Endothelial cell of umbilical vein (primary cell): ENCODE measurements at regions not wholly inside any gene's neighbourhood (a gene's known extent, or its start where the extent isn't known, plus 50 kb on each side); places are given as distances from the start of the nearest gene placed in this dataset.

Source experiments
- BruUV-seq: library from RNA; stranded (reverse); fragments of 400-500 nt; replicated peaks from 2 replicates; lab custom pipeline; 2021; lab: Mats Ljungman, UMichigan
- CTCF ChIA-PET: fragments of 300-600, 350-600 bp; sonication (Branson Sonifier 250); formaldehyde crosslinking; loops from one replicate; lab custom pipeline; 2021; ENCODE audit warnings: antibody characterized with exemption, inconsistent platforms; lab: Charles Lee
- POLR2A ChIA-PET: fragments of 300-600, 350-600 bp; sonication (Branson Sonifier 250); formaldehyde crosslinking; loops from one replicate; lab custom pipeline; 2021; ENCODE audit warnings: antibody characterized with exemption, inconsistent platforms; lab: Charles Lee
- DNase-seq: peaks from one replicate; pipeline ENCODE4 v3.0.0-alpha.2; 2011; ENCODE audit warnings: low read depth, low spot score
- FAIRE-seq: peaks from 2 replicates; lab custom pipeline; 2011; peaks lifted over from hg19 to GRCh38; lab: Jason Lieb, UNC
- H2AFZ ChIP-seq: 2 replicates; pipeline ENCODE4 v1.6.0; 2012; ENCODE audit warnings: low read depth, low read length, control low read depth, inconsistent platforms
- H3K27ac ChIP-seq: 2 replicates; pipeline ENCODE4 v1.5.1; 2011; ENCODE audit warnings: low read depth, mild to moderate bottlenecking, control low read depth, low read length, moderate library complexity; ENCODE audit not compliant: insufficient read depth
- H3K27me3 ChIP-seq, 2 experiments: 2 replicates each; pipeline versions ENCODE4 v1.6.0 to v1.6.1; 2011; ENCODE audit warnings: low read length in 2 of 2, mixed read lengths in 1 of 2; ENCODE audit not compliant: control insufficient read depth in 2 of 2, insufficient read depth in 2 of 2
- H3K36me3 ChIP-seq, 2 experiments: 2 replicates in 1 of 2; 3 replicates in 1 of 2; pipeline ENCODE4 v1.5.1; 2011; ENCODE audit warnings: low read length in 2 of 2, mild to moderate bottlenecking in 1 of 2, moderate library complexity in 1 of 2; ENCODE audit not compliant: control insufficient read depth in 2 of 2, insufficient read depth in 2 of 2; ENCODE audit errors: extremely low read depth in 1 of 2
- H3K4me1 ChIP-seq: 3 replicates; pipeline ENCODE4 v1.5.1; 2011; ENCODE audit warnings: mild to moderate bottlenecking, low read length; ENCODE audit not compliant: control insufficient read depth, insufficient read depth; ENCODE audit errors: extremely low read depth
- H3K4me2 ChIP-seq: 2 replicates; pipeline ENCODE4 v1.6.1; 2011; ENCODE audit warnings: low read length, control low read depth, mixed read lengths; ENCODE audit not compliant: insufficient read depth
- H3K4me3 ChIP-seq, 3 experiments: fragments of 200-600 bp in 1 of 3; sonication (generic), shearing (Covaris generic) in 1 of 3; replicated peaks in 1 of 3; 2 replicates each; pipeline ENCODE4 v1.5.1; 2011 to 2016; ENCODE audit warnings: control low read depth in 3 of 3, low read length in 3 of 3, mild to moderate bottlenecking in 2 of 3, inconsistent platforms in 1 of 3, low read depth in 1 of 3, moderate library complexity in 1 of 3; ENCODE audit not compliant: insufficient read depth in 1 of 3
- H3K79me2 ChIP-seq: 2 replicates; pipeline ENCODE4 v1.6.0; 2012; ENCODE audit warnings: low read length, inconsistent platforms; ENCODE audit not compliant: control insufficient read depth, insufficient read depth
- H3K9ac ChIP-seq: replicated peaks from 2 replicates; pipeline ENCODE3; 2011; ENCODE audit warnings: low read length, control low read depth; ENCODE audit not compliant: insufficient read depth; ENCODE audit errors: extremely low read depth
- H3K9me1 ChIP-seq: replicated peaks from 3 replicates; pipeline ENCODE4 v1.6.0; 2011; ENCODE audit warnings: mild to moderate bottlenecking, low read length; ENCODE audit not compliant: control insufficient read depth, insufficient read depth; ENCODE audit errors: extremely low read depth
- H3K9me3 ChIP-seq: replicated peaks from 2 replicates; pipeline ENCODE4 v1.5.1; 2012; ENCODE audit warnings: low read length, inconsistent platforms; ENCODE audit not compliant: control insufficient read depth, insufficient read depth
- H4K20me1 ChIP-seq: replicated peaks from 2 replicates; pipeline ENCODE3; 2011; ENCODE audit warnings: mild to moderate bottlenecking, low read length; ENCODE audit not compliant: control insufficient read depth, insufficient read depth; ENCODE audit errors: extremely low read depth
- CTCF ChIP-seq, 2 donors: IDR thresholded peaks; 1 replicate in 1 of 2; 2 replicates in 1 of 2; pipeline ENCODE4 v1.5.1; 2011; ENCODE audit warnings: low read length in 2 of 2, mild to moderate bottlenecking in 2 of 2, moderate library complexity in 2 of 2, control low read depth in 1 of 2, inconsistent platforms in 1 of 2, low read depth in 1 of 2; ENCODE audit not compliant: insufficient read depth in 1 of 2; ENCODE audit errors: extremely low read depth in 1 of 2
- EZH2 ChIP-seq: IDR thresholded peaks from 2 replicates; pipeline ENCODE4 v1.6.1; 2012; ENCODE audit warnings: borderline replicate concordance, low read depth, mild to moderate bottlenecking, moderate library complexity, low read length, inconsistent platforms; ENCODE audit not compliant: severe bottlenecking
- FOS ChIP-seq: IDR thresholded peaks from 2 replicates; pipeline ENCODE4 v1.6.1; 2011; ENCODE audit warnings: mild to moderate bottlenecking, low read length, moderate library complexity, borderline replicate concordance; ENCODE audit not compliant: insufficient read depth
- GATA2 ChIP-seq: IDR thresholded peaks from 2 replicates; pipeline ENCODE4 v1.7.0; 2011; ENCODE audit warnings: low read depth, mild to moderate bottlenecking, moderate library complexity, mixed read lengths, low read length; ENCODE audit not compliant: insufficient read length, insufficient read depth
- JUN ChIP-seq: IDR thresholded peaks from 2 replicates; pipeline ENCODE4 v1.6.1; 2011; ENCODE audit warnings: borderline replicate concordance, low read depth; ENCODE audit not compliant: insufficient read length, insufficient read depth
- MAX ChIP-seq: IDR thresholded peaks from 2 replicates; pipeline ENCODE4 v1.6.1; 2011; ENCODE audit not compliant: insufficient read depth, insufficient read length
- MYC ChIP-seq: IDR thresholded peaks from one replicate; pipeline ENCODE4 v1.6.1; 2011; ENCODE audit warnings: mild to moderate bottlenecking, low read depth, low read length
- POLR2A ChIP-seq: IDR thresholded peaks from 2 replicates; pipeline ENCODE4 v1.6.1; 2012; ENCODE audit warnings: low read depth, mild to moderate bottlenecking, control low read depth, low read length
- POLR2AphosphoS5 ChIP-seq: IDR thresholded peaks from 2 replicates; pipeline ENCODE4 v1.6.1; 2012; ENCODE audit warnings: low read depth, mild to moderate bottlenecking, control low read depth, low read length, moderate library complexity; ENCODE audit not compliant: insufficient read depth
- dilution Hi-C: fragments of 300-500 bp; cut with MboI; formaldehyde crosslinking; loops from one replicate; pipeline ENCODE4 v1.15.0; 2019; ENCODE audit warnings: low sequenced_read_pairs; ENCODE audit not compliant: extremely low pct_ligation_motif_present
- intact Hi-C: fragments of 100-400 bp; cut with micrococcal nuclease; formaldehyde crosslinking; loops from one replicate; pipeline ENCODE4 v1.10.0; 2022

GRCh38 chr13:84645196-84646012 is 763.1 kb upstream of the SLITRK1 start:
- H3K9me3 ChIP-seq: peaks cover 5% of the 10 kb centered on the region
- H3K4me2 ChIP-seq: no peak overlapping the region
- H4K20me1 ChIP-seq: no peaks in the 10 kb centered on the region
- H3K4me3 ChIP-seq: no peak overlapping the region
- intact Hi-C loops: no loop called here
- H3K4me1 ChIP-seq: no peaks in the 10 kb centered on the region
- CTCF ChIA-PET: no interaction called here
- no TSS peak for BruUV-seq
- H3K27me3 ChIP-seq: no peaks in the 10 kb centered on the region
- dilution Hi-C loops: no loop called here
- H3K9me1 ChIP-seq: no peaks in the 10 kb centered on the region
- no peak overlapping the region for H3K9ac ChIP-seq
- DNase-seq (no peak), FAIRE-seq (no peak)
- H3K27ac ChIP-seq: no peak overlapping the region
- H3K79me2 ChIP-seq: no peaks in the 10 kb centered on the region
- no peak overlapping the region for H2AFZ ChIP-seq
- POLR2A ChIA-PET: no interaction called here
- no peak for TF ChIP-seq CTCF (IDR thresholded peaks at IDR 0.05; ENCODE audit: extremely low read depth in 1 of 2, insufficient read depth in 1 of 2, low read depth in 1 of 2, low read length in 2 of 2)
- TF ChIP-seq MYC: no peak
- no peak for TF ChIP-seq JUN
- TF ChIP-seq POLR2AphosphoS5: no peak
- TF ChIP-seq FOS: no peak
- TF ChIP-seq POLR2A: no peak
- no peak for TF ChIP-seq MAX
- no peak for TF ChIP-seq GATA2
- no peak for TF ChIP-seq EZH2
- H3K36me3 ChIP-seq: no peaks in the 10 kb centered on the region
